Endothelial cell of umbilical vein (primary cell): ENCODE measurements at regions not wholly inside any gene's neighbourhood (a gene's known extent, or its start where the extent isn't known, plus 50 kb on each side); places are given as distances from the start of the nearest gene placed in this dataset.

Experiments
- BruUV-seq: library from RNA; stranded (reverse); fragments of 400-500 nt; replicated peaks from 2 replicates; lab custom pipeline; 2021; lab: Mats Ljungman, UMichigan
- CTCF ChIA-PET: fragments of 300-600, 350-600 bp; sonication (Branson Sonifier 250); formaldehyde crosslinking; loops from one replicate; lab custom pipeline; 2021; ENCODE audit warnings: antibody characterized with exemption, inconsistent platforms; lab: Charles Lee
- POLR2A ChIA-PET: fragments of 300-600, 350-600 bp; sonication (Branson Sonifier 250); formaldehyde crosslinking; loops from one replicate; lab custom pipeline; 2021; ENCODE audit warnings: antibody characterized with exemption, inconsistent platforms; lab: Charles Lee
- DNase-seq: peaks from one replicate; pipeline ENCODE4 v3.0.0-alpha.2; 2011; ENCODE audit warnings: low read depth, low spot score
- FAIRE-seq: peaks from 2 replicates; lab custom pipeline; 2011; peaks lifted over from hg19 to GRCh38; lab: Jason Lieb, UNC
- H2AFZ ChIP-seq: 2 replicates; pipeline ENCODE4 v1.6.0; 2012; ENCODE audit warnings: low read depth, low read length, control low read depth, inconsistent platforms
- H3K27ac ChIP-seq: 2 replicates; pipeline ENCODE4 v1.5.1; 2011; ENCODE audit warnings: low read depth, mild to moderate bottlenecking, control low read depth, low read length, moderate library complexity; ENCODE audit not compliant: insufficient read depth
- H3K27me3 ChIP-seq, 2 experiments: 2 replicates each; pipeline versions ENCODE4 v1.6.0 to v1.6.1; 2011; ENCODE audit warnings: low read length in 2 of 2, mixed read lengths in 1 of 2; ENCODE audit not compliant: control insufficient read depth in 2 of 2, insufficient read depth in 2 of 2
- H3K36me3 ChIP-seq, 2 experiments: 2 replicates in 1 of 2; 3 replicates in 1 of 2; pipeline ENCODE4 v1.5.1; 2011; ENCODE audit warnings: low read length in 2 of 2, mild to moderate bottlenecking in 1 of 2, moderate library complexity in 1 of 2; ENCODE audit not compliant: control insufficient read depth in 2 of 2, insufficient read depth in 2 of 2; ENCODE audit errors: extremely low read depth in 1 of 2
- H3K4me1 ChIP-seq: 3 replicates; pipeline ENCODE4 v1.5.1; 2011; ENCODE audit warnings: mild to moderate bottlenecking, low read length; ENCODE audit not compliant: control insufficient read depth, insufficient read depth; ENCODE audit errors: extremely low read depth
- H3K4me2 ChIP-seq: 2 replicates; pipeline ENCODE4 v1.6.1; 2011; ENCODE audit warnings: low read length, control low read depth, mixed read lengths; ENCODE audit not compliant: insufficient read depth
- H3K4me3 ChIP-seq, 3 experiments: fragments of 200-600 bp in 1 of 3; sonication (generic), shearing (Covaris generic) in 1 of 3; replicated peaks in 1 of 3; 2 replicates each; pipeline ENCODE4 v1.5.1; 2011 to 2016; ENCODE audit warnings: control low read depth in 3 of 3, low read length in 3 of 3, mild to moderate bottlenecking in 2 of 3, inconsistent platforms in 1 of 3, low read depth in 1 of 3, moderate library complexity in 1 of 3; ENCODE audit not compliant: insufficient read depth in 1 of 3
- H3K79me2 ChIP-seq: 2 replicates; pipeline ENCODE4 v1.6.0; 2012; ENCODE audit warnings: low read length, inconsistent platforms; ENCODE audit not compliant: control insufficient read depth, insufficient read depth
- H3K9ac ChIP-seq: replicated peaks from 2 replicates; pipeline ENCODE3; 2011; ENCODE audit warnings: low read length, control low read depth; ENCODE audit not compliant: insufficient read depth; ENCODE audit errors: extremely low read depth
- H3K9me1 ChIP-seq: replicated peaks from 3 replicates; pipeline ENCODE4 v1.6.0; 2011; ENCODE audit warnings: mild to moderate bottlenecking, low read length; ENCODE audit not compliant: control insufficient read depth, insufficient read depth; ENCODE audit errors: extremely low read depth
- H3K9me3 ChIP-seq: replicated peaks from 2 replicates; pipeline ENCODE4 v1.5.1; 2012; ENCODE audit warnings: low read length, inconsistent platforms; ENCODE audit not compliant: control insufficient read depth, insufficient read depth
- H4K20me1 ChIP-seq: replicated peaks from 2 replicates; pipeline ENCODE3; 2011; ENCODE audit warnings: mild to moderate bottlenecking, low read length; ENCODE audit not compliant: control insufficient read depth, insufficient read depth; ENCODE audit errors: extremely low read depth
- CTCF ChIP-seq, 2 donors: IDR thresholded peaks; 1 replicate in 1 of 2; 2 replicates in 1 of 2; pipeline ENCODE4 v1.5.1; 2011; ENCODE audit warnings: low read length in 2 of 2, mild to moderate bottlenecking in 2 of 2, moderate library complexity in 2 of 2, control low read depth in 1 of 2, inconsistent platforms in 1 of 2, low read depth in 1 of 2; ENCODE audit not compliant: insufficient read depth in 1 of 2; ENCODE audit errors: extremely low read depth in 1 of 2
- EZH2 ChIP-seq: IDR thresholded peaks from 2 replicates; pipeline ENCODE4 v1.6.1; 2012; ENCODE audit warnings: borderline replicate concordance, low read depth, mild to moderate bottlenecking, moderate library complexity, low read length, inconsistent platforms; ENCODE audit not compliant: severe bottlenecking
- FOS ChIP-seq: IDR thresholded peaks from 2 replicates; pipeline ENCODE4 v1.6.1; 2011; ENCODE audit warnings: mild to moderate bottlenecking, low read length, moderate library complexity, borderline replicate concordance; ENCODE audit not compliant: insufficient read depth
- GATA2 ChIP-seq: IDR thresholded peaks from 2 replicates; pipeline ENCODE4 v1.7.0; 2011; ENCODE audit warnings: low read depth, mild to moderate bottlenecking, moderate library complexity, mixed read lengths, low read length; ENCODE audit not compliant: insufficient read length, insufficient read depth
- JUN ChIP-seq: IDR thresholded peaks from 2 replicates; pipeline ENCODE4 v1.6.1; 2011; ENCODE audit warnings: borderline replicate concordance, low read depth; ENCODE audit not compliant: insufficient read length, insufficient read depth
- MYC ChIP-seq: IDR thresholded peaks from one replicate; pipeline ENCODE4 v1.6.1; 2011; ENCODE audit warnings: mild to moderate bottlenecking, low read depth, low read length
- POLR2A ChIP-seq: IDR thresholded peaks from 2 replicates; pipeline ENCODE4 v1.6.1; 2012; ENCODE audit warnings: low read depth, mild to moderate bottlenecking, control low read depth, low read length
- POLR2AphosphoS5 ChIP-seq: IDR thresholded peaks from 2 replicates; pipeline ENCODE4 v1.6.1; 2012; ENCODE audit warnings: low read depth, mild to moderate bottlenecking, control low read depth, low read length, moderate library complexity; ENCODE audit not compliant: insufficient read depth
- dilution Hi-C: fragments of 300-500 bp; cut with MboI; formaldehyde crosslinking; loops from one replicate; pipeline ENCODE4 v1.15.0; 2019; ENCODE audit warnings: low sequenced_read_pairs; ENCODE audit not compliant: extremely low pct_ligation_motif_present
- intact Hi-C: fragments of 100-400 bp; cut with micrococcal nuclease; formaldehyde crosslinking; loops from one replicate; pipeline ENCODE4 v1.10.0; 2022
- TF ChIP-seq, protein P1 (sequence below): IDR thresholded peaks from 2 replicates; pipeline ENCODE4 v1.6.1; 2011; ENCODE audit not compliant: insufficient read depth, insufficient read length

DNA sequence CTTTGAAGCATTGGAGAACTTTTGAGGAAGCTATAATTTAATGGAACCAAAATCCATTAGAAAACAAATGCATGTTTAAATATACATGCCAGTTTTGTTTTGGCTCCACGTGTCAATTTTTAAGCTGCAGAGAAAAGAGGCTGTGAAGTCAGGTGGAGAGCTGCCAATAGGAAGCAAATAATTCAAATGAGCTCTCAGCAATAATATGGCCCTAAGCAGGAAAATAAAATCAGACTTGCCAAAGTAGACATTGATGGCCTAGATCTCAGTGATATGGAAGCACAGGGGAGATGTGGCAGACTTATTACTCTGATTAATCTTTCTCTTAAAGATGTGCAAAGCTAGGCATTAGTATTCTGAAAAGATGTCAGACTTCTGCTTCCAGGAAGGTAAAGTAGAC is 769.8 kb upstream of the NDST4 start:
- no peak overlapping the region for H3K9ac ChIP-seq
- CTCF ChIA-PET: no interaction called here
- intact Hi-C loops (no loop called here), dilution Hi-C loops (no loop called here)
- no peaks in the 10 kb centered on the region for H3K36me3 ChIP-seq
- FAIRE-seq: no peak
- no peaks in the 10 kb centered on the region for H3K9me1 ChIP-seq
- no peak overlapping the region for H2AFZ ChIP-seq
- no peaks in the 10 kb centered on the region for H3K4me1 ChIP-seq
- no peaks in the 10 kb centered on the region for H3K27me3 ChIP-seq
- H3K4me2 ChIP-seq: no peak overlapping the region
- no peaks in the 10 kb centered on the region for H3K79me2 ChIP-seq
- no TSS peak for BruUV-seq
- TF ChIP-seq, protein P1, sequence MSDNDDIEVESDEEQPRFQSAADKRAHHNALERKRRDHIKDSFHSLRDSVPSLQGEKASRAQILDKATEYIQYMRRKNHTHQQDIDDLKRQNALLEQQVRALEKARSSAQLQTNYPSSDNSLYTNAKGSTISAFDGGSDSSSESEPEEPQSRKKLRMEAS: no peak
- TF ChIP-seq JUN: no peak
- TF ChIP-seq GATA2: no peak
- no peak for TF ChIP-seq POLR2AphosphoS5
- no peak for TF ChIP-seq POLR2A
- TF ChIP-seq CTCF (IDR thresholded peaks at IDR 0.05; ENCODE audit: extremely low read depth in 1 of 2, insufficient read depth in 1 of 2, low read depth in 1 of 2, low read length in 2 of 2): no peak
- no peak for TF ChIP-seq EZH2
- no peak for TF ChIP-seq FOS
- no peak for TF ChIP-seq MYC
- H3K4me3 ChIP-seq: no peak overlapping the region
- no peaks in the 10 kb centered on the region for H4K20me1 ChIP-seq
- H3K9me3 ChIP-seq: peaks cover 1% of the 10 kb centered on the region
- H3K27ac ChIP-seq: no peak overlapping the region
- POLR2A ChIA-PET: no interaction called here
- DNase-seq: no peak
